Keratinocyte (primary cell): ENCODE measurements at regions not wholly inside any gene's neighbourhood (a gene's known extent, or its start where the extent isn't known, plus 50 kb on each side); places are given as distances from the start of the nearest gene placed in this dataset.

Experiments
- DNase-seq: peaks from one replicate; pipeline ENCODE4 v3.0.0-alpha.2; 2011; ENCODE audit warnings: low read depth, missing footprints, low spot score
- FAIRE-seq: peaks from 2 replicates; lab custom pipeline; 2011; peaks lifted over from hg19 to GRCh38; lab: Jason Lieb, UNC
- H2AFZ ChIP-seq: 2 replicates; pipeline ENCODE4 v1.6.0; 2012; ENCODE audit warnings: low read length, control low read depth, inconsistent platforms; ENCODE audit not compliant: control insufficient read depth
- H3K27ac ChIP-seq: 2 replicates; pipeline ENCODE4 v1.5.1; 2011; ENCODE audit warnings: low read length; ENCODE audit not compliant: control insufficient read depth, insufficient read depth
- H3K27me3 ChIP-seq: 3 replicates; pipeline ENCODE4 v1.6.0; 2011; ENCODE audit warnings: low read length; ENCODE audit not compliant: control insufficient read depth, insufficient read depth; ENCODE audit errors: extremely low read depth
- H3K36me3 ChIP-seq, 2 experiments: 2 replicates in 1 of 2; 3 replicates in 1 of 2; pipeline ENCODE4 v1.5.1; 2011; ENCODE audit warnings: low read length in 2 of 2, mild to moderate bottlenecking in 1 of 2; ENCODE audit not compliant: control insufficient read depth in 2 of 2, insufficient read depth in 2 of 2; ENCODE audit errors: extremely low read depth in 1 of 2
- H3K4me1 ChIP-seq: 3 replicates; pipeline ENCODE4 v1.5.1; 2011; ENCODE audit warnings: low read length; ENCODE audit not compliant: control insufficient read depth, insufficient read depth; ENCODE audit errors: extremely low read depth
- H3K4me2 ChIP-seq: 3 replicates; pipeline ENCODE4 v1.6.0; 2011; ENCODE audit warnings: low read depth, low read length; ENCODE audit not compliant: control insufficient read depth, insufficient read depth; ENCODE audit errors: extremely low read depth
- H3K4me3 ChIP-seq, 3 experiments: fragments of 200-600 bp in 1 of 3; sonication (generic) in 1 of 3; 2 replicates in 2 of 3; 3 replicates in 1 of 3; pipeline ENCODE4 v1.5.1; 2011 to 2016; ENCODE audit warnings: low read length in 3 of 3, mild to moderate bottlenecking in 3 of 3, control low read depth in 2 of 3, inconsistent platforms in 1 of 3, low read depth in 1 of 3, mixed read lengths in 1 of 3, mixed run types in 1 of 3, moderate library complexity in 1 of 3; ENCODE audit not compliant: control insufficient read depth in 2 of 3, insufficient read depth in 2 of 3; ENCODE audit errors: extremely low read depth in 1 of 3
- H3K79me2 ChIP-seq: 2 replicates; pipeline ENCODE4 v1.6.0; 2012; ENCODE audit warnings: low read length; ENCODE audit not compliant: control insufficient read depth, insufficient read depth
- H3K9ac ChIP-seq: 3 replicates; pipeline ENCODE4 v1.6.0; 2011; ENCODE audit warnings: low read length; ENCODE audit not compliant: control insufficient read depth, insufficient read depth; ENCODE audit errors: extremely low read depth
- H3K9me1 ChIP-seq: 3 replicates; pipeline ENCODE4 v1.6.0; 2011; ENCODE audit warnings: low read length; ENCODE audit not compliant: control insufficient read depth, insufficient read depth; ENCODE audit errors: extremely low read depth
- H3K9me3 ChIP-seq: 2 replicates; pipeline ENCODE4 v1.5.1; 2012; ENCODE audit warnings: low read depth, low read length; ENCODE audit not compliant: control insufficient read depth
- H4K20me1 ChIP-seq: 3 replicates; pipeline ENCODE4 v1.6.0; 2011; ENCODE audit warnings: low read length; ENCODE audit not compliant: control insufficient read depth, insufficient read depth; ENCODE audit errors: extremely low read depth
- CTCF ChIP-seq, 3 experiments: IDR thresholded peaks in 1 of 3; conservative IDR thresholded peaks in 1 of 3; optimal IDR thresholded peaks in 1 of 3; 2 replicates in 2 of 3; 3 replicates in 1 of 3; pipeline versions ENCODE3 to v1.5.1; 2011; ENCODE audit warnings: low read length in 3 of 3, mild to moderate bottlenecking in 3 of 3, moderate library complexity in 2 of 3, control low read depth in 1 of 3, inconsistent platforms in 1 of 3; ENCODE audit not compliant: insufficient read depth in 2 of 3; ENCODE audit errors: extremely low read depth in 1 of 3
- EZH2 ChIP-seq: IDR thresholded peaks from one replicate; pipeline ENCODE4 v1.6.1; 2012; ENCODE audit warnings: inconsistent platforms, mild to moderate bottlenecking, low read length, moderate library complexity
- dilution Hi-C: fragments of 300-500 bp; cut with MboI; formaldehyde crosslinking; loops from one replicate; pipeline ENCODE4 v1.7.0; 2020; ENCODE audit warnings: low sequenced_read_pairs; ENCODE audit not compliant: extremely low pct_ligation_motif_present

GRCh38 chr14:66311058-66311457 is 175.1 kb upstream of the CCDC196 start:
- no peak for FAIRE-seq
- Histone ChIP-seq H3K79me2 (no peaks in the 10 kb centered on the region), H3K27me3 (no peaks in the 10 kb centered on the region), H4K20me1 (no peaks in the 10 kb centered on the region), H2AFZ (no peak overlapping the region), H3K4me3 (no peak overlapping the region), H3K27ac (no peak overlapping the region), H3K9me3 (no peaks in the 10 kb centered on the region), H3K9ac (no peak overlapping the region), H3K4me1 (no peaks in the 10 kb centered on the region), H3K9me1 (no peaks in the 10 kb centered on the region), H3K36me3 (no peaks in the 10 kb centered on the region), H3K4me2 (no peak overlapping the region)
- TF ChIP-seq CTCF (optimal IDR thresholded peaks at IDR 0.05 in 1 of 3, IDR thresholded peaks at IDR 0.05 in 1 of 3, conservative IDR thresholded peaks at IDR 0.05 in 1 of 3; ENCODE audit: extremely low read depth in 1 of 3, insufficient read depth in 2 of 3, low read length in 3 of 3) (no peak), EZH2 (no peak)
- dilution Hi-C loops: no loop called here
- DNase-seq: no peak

DNA sequence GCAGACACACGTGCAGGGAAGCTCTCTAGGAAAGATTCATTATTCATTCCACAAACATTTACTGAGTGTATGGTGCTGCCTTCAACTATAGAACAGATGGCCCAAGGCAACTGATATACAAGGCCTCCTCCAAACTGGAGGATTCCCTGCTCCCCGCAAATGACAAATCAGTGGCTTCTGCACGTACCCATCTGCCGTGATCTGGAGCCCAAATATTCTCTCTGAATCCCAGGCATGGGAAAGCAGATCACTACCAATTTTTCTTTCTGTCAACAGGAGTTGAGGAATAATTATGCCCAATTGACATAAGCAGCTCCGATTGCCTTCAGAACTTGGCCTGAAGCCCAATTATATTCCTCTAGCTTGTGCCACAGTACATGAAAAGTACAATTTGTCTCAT is 174.2 kb upstream of the CCDC196 start:
- Histone ChIP-seq H3K9me1 (no peaks in the 10 kb centered on the region), H3K4me1 (no peaks in the 10 kb centered on the region), H3K9ac (no peak overlapping the region), H3K79me2 (no peaks in the 10 kb centered on the region), H3K27me3 (no peaks in the 10 kb centered on the region), H3K27ac (no peak overlapping the region), H3K9me3 (no peaks in the 10 kb centered on the region), H3K4me3 (no peak overlapping the region), H4K20me1 (no peaks in the 10 kb centered on the region), H3K4me2 (no peak overlapping the region), H2AFZ (no peak overlapping the region), H3K36me3 (no peaks in the 10 kb centered on the region)
- DNase-seq: no peak
- FAIRE-seq: no peak
- dilution Hi-C loops: no loop called here
- TF ChIP-seq CTCF (optimal IDR thresholded peaks at IDR 0.05 in 1 of 3, IDR thresholded peaks at IDR 0.05 in 1 of 3, conservative IDR thresholded peaks at IDR 0.05 in 1 of 3; ENCODE audit: extremely low read depth in 1 of 3, insufficient read depth in 2 of 3, low read length in 3 of 3) (no peak), EZH2 (no peak)
